ENCODE measurements at regions not wholly inside any gene's neighbourhood (a gene's known extent, or its start where the extent isn't known, plus 50 kb on each side); places are given as distances from the start of the nearest gene placed in this dataset.

DNA sequence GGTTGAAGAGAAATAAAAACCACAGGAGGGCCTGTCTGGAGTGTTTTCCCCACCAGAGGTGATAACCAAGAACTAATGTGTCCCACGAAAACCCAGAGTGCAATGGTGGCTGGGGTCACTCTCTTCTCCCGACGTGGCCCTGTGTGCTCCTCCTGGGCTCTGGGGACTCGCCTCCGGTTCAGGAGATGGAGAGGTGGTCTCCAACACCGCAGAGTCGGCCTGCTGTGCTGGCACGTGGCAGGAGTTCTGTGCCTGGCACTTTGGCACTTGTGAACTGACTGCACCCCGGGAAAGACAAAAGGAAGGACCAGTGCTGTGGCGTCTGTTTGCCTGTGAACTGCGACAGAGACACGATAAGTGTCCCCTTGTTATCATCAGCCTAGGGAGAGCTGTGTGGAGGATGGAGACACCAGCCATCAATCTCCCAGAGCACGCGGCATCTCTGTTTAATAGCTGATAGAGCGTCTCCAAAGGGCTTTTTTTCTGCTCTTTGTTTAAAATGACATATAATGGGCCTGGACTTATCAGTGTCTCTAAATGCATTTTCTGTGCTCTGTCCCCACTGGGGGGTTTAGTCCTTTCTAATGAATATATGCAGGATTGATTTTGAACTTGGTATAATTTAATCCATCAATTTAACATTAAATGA lies 98.3 kb downstream of the MRPL36 start:
- TF ChIP-seq POLR2A (IDR thresholded peaks at IDR 0.05), result no peak
- TF ChIP-seq EP300 (IDR thresholded peaks at IDR 0.05), result no peak
- no peak for TF ChIP-seq POLR2AphosphoS5 (IDR thresholded peaks at IDR 0.05)
- TF ChIP-seq, protein P1, sequence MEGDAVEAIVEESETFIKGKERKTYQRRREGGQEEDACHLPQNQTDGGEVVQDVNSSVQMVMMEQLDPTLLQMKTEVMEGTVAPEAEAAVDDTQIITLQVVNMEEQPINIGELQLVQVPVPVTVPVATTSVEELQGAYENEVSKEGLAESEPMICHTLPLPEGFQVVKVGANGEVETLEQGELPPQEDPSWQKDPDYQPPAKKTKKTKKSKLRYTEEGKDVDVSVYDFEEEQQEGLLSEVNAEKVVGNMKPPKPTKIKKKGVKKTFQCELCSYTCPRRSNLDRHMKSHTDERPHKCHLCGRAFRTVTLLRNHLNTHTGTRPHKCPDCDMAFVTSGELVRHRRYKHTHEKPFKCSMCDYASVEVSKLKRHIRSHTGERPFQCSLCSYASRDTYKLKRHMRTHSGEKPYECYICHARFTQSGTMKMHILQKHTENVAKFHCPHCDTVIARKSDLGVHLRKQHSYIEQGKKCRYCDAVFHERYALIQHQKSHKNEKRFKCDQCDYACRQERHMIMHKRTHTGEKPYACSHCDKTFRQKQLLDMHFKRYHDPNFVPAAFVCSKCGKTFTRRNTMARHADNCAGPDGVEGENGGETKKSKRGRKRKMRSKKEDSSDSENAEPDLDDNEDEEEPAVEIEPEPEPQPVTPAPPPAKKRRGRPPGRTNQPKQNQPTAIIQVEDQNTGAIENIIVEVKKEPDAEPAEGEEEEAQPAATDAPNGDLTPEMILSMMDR (IDR thresholded peaks at IDR 0.05), result no peak
- Histone ChIP-seq H3K9me3 (no peaks in the 10 kb centered on the region), H3K4me1 (no peaks in the 10 kb centered on the region), H3K36me3 (no peaks in the 10 kb centered on the region), H3K27ac (no peak overlapping the region), H3K4me3 (no peak overlapping the region), H3K27me3 (peaks cover 0 to 36% (median 0%) of the 10 kb centered on the region in 3 donors)
- intact Hi-C loops (cut with DNase I; ENCODE audit: low total_unique reads), result no loop called here
- 75 to 79% (median 78%) methylated on average over 11 to 15 of the region's 15 CpGs for WGBS, 5 donors
- no peak for DNase-seq

DNA sequence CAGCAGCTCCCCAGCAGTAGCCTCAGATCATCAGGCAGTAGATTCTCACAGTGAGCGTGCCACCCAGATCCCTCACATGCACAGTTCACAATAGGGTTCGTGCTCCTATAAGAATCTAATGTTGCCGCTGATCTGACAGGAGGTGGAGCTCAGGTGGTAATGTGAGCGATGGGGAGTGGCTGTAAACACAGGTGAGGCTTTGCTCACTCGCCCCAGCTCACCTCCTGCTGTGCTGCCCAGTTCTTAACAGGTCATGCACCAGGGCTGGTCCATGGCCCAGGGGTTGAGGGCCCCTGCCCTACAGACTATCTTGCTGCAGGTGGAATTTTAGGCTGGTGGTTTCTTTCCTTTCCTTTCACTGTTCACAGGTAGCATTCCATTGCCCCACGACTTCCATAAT lies 100.2 kb downstream of the MRPL36 start:
- H3K27me3 ChIP-seq, result peaks cover 0 to 28% (median 0%) of the 10 kb centered on the region in 3 donors
- WGBS, 5 donors, result 67 to 75% (median 72%) methylated on average over 6 of the region's 6 CpGs
- no peak for DNase-seq
- no peaks in the 10 kb centered on the region for H3K36me3 ChIP-seq
- no peak overlapping the region for H3K27ac ChIP-seq
- H3K9me3 ChIP-seq, result no peaks in the 10 kb centered on the region
- TF ChIP-seq EP300 (IDR thresholded peaks at IDR 0.05) (no peak), POLR2A (IDR thresholded peaks at IDR 0.05) (no peak), POLR2AphosphoS5 (IDR thresholded peaks at IDR 0.05) (no peak)
- TF ChIP-seq, protein P1 (IDR thresholded peaks at IDR 0.05), result no peak
- no peak overlapping the region for H3K4me3 ChIP-seq
- intact Hi-C loops (cut with DNase I; ENCODE audit: low total_unique reads), result no loop called here
- H3K4me1 ChIP-seq, result no peaks in the 10 kb centered on the region

DNA sequence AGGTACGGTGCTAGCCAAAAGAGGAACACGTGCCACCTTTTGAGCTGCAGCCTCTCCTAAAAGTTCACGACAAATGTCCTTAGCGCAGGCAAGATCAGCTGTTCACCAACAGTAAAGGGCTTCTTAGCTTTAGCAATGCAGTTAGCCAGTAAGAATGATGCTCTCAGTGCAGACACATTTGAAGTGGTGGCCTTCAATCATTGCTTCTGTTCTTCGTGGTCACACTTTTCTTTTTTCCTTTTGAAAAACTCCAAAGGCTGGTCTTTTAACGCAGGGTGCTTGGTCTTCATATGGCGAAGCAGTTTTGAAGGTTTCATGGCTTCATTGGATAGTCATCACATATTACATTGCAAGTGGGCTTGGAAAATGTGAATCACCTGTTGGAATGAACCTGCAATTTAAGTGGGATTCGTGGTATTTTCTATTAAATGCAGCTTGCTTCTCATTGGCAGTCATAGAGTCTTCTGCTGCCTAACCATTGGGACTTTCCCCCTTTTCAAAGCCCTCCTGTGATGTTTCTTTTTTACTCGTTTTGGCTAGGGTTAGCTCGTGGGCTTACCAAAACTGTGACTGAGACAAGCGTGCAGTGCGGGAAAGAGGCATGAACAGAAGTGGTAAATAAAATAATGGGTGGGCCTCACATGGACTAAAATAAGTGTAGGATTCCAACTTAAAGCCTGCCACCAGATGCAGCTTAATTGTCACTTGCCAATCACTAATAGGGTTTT lies 100.9 kb downstream of the MRPL36 start:
- intact Hi-C loops (cut with DNase I; ENCODE audit: low total_unique reads), result no loop called here
- no peaks in the 10 kb centered on the region for H3K4me1 ChIP-seq
- no peak overlapping the region for H3K27ac ChIP-seq
- no peaks in the 10 kb centered on the region for H3K9me3 ChIP-seq
- TF ChIP-seq POLR2A (IDR thresholded peaks at IDR 0.05) (no peak), POLR2AphosphoS5 (IDR thresholded peaks at IDR 0.05) (no peak), EP300 (IDR thresholded peaks at IDR 0.05) (no peak)
- TF ChIP-seq, protein P1 (IDR thresholded peaks at IDR 0.05), result no peak
- H3K4me3 ChIP-seq, result no peak overlapping the region
- DNase-seq, result no peak
- no peaks in the 10 kb centered on the region for H3K36me3 ChIP-seq
- 77 to 82% (median 80%) methylated on average over 12 of the region's 12 CpGs for WGBS, 5 donors
- H3K27me3 ChIP-seq, result peaks cover 0 to 23% (median 0%) of the 10 kb centered on the region in 3 donors

DNA sequence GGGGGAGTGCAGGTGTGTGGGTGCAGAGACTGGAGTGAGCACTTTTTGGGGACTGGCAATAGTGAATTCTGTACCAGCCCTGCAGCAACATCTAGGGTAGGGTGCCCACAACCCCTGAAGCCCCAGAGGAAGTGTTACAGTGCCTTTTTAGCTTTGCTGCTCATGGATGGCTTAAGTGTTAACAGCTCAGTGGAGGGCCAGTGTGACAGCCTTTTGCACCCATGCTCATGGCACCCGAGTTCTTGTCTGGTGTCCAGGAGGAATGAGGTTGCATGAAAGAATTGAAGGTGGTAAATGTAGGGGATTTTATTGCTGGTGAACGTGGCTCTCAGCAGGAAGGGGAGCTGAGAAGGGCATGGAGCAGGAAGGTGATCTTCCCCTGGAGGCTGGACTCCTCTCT lies 107.3 kb downstream of the MRPL36 start:
- no peak for DNase-seq
- peaks cover 0 to 16% (median 0%) of the 10 kb centered on the region in 4 donors for H3K9me3 ChIP-seq
- no peaks in the 10 kb centered on the region for H3K36me3 ChIP-seq
- H3K27me3 ChIP-seq, result peaks cover 0 to 4% (median 0%) of the 10 kb centered on the region in 3 donors
- H3K27ac ChIP-seq, result no peak overlapping the region
- TF ChIP-seq EP300 (IDR thresholded peaks at IDR 0.05) (no peak), POLR2A (IDR thresholded peaks at IDR 0.05) (no peak), POLR2AphosphoS5 (IDR thresholded peaks at IDR 0.05) (no peak)
- TF ChIP-seq, protein P1 (IDR thresholded peaks at IDR 0.05), result no peak
- WGBS, 5 donors, result 34 to 58% (median 56%) methylated on average over 2 of the region's 2 CpGs
- H3K4me1 ChIP-seq, result no peaks in the 10 kb centered on the region
- no peak overlapping the region for H3K4me3 ChIP-seq
- intact Hi-C loops (cut with DNase I; ENCODE audit: low total_unique reads), result no loop called here
